Right hindlimb (tissue), 1 donor: ENCODE measurements at regions not wholly inside any gene's neighbourhood (a gene's known extent, or its start where the extent isn't known, plus 50 kb on each side); places are given as distances from the start of the nearest gene placed in this dataset.

Experiments
- DNase-seq: peaks from one replicate; pipeline ENCODE4 v3.0.0-alpha.2; 2018

- DNase-seq: no peak
Observed at GRCh38 chr5:96054311-96055030, 92.8 kb upstream of the ELL2 start.

DNA sequence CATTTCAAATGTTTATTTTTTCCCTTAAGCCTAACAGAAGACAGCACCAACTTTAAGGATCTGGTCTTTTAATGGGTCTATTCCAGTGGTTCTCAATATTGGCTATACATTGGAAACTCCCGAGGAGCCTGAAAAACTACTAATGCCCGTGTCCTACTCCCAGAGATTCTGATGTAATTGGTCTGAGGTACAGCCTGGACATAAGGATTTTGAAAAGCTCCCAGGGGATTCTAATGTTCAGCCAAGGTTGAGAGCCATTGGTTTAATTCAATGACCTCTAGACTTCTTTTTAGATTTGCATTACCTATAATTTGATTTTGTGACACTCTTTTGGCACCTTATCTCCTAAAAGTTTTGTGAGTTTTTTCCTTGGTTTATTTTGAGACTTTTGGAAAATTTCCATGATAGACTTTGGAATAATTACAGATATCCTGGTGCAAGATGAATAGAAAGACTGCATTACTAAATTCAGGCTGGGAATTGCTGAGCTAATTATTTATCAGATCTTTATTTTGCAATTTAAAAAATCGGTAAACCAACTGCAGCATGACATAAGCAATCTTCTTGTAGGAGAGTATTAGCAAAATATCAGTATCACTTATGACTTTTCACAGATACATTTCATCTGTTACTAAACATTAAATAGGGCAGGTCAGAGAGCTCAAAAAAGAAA is 91.5 kb upstream of the ELL2 start:
- DNase-seq: no peak

DNA sequence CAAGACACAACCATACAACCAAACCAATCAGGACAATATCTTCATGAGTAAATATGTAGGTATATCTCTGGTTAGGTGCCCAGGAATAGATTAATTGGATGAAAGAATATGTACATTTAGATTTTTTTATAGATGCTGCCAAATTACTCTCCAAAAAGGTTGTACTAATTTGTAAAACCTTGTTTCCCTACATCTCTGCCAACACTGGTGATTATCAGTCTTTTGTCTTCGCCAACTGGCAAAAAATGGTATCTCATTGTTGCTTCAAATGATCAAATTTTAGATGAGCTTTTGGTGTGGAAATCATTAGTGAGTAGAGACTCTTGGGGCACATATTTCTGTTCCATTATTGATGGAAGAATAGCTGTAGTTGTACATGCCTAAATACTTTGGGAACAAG is 90.7 kb upstream of the ELL2 start:
- DNase-seq: no peak

DNA sequence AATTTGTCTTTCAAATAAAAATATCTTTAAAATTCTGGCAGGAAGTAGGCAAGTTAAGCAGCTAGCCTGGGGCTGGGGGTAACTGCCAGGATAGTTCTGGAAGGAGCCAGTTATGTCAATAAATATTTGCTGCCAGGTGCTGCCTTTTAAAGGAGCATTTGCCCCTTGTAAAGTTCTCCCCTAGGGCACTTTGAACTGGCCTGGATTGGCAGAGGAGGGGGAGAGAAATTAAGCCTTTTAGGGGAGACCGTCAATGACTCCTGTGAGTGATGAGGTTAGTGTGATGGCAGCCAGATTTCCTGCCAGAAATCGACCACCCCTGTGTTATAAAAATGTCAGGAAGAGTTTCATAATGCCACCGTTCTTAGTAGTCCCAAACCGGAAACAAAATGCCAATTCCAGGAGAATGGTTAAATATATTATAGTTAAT is 89.8 kb upstream of the ELL2 start:
- DNase-seq: no peak

DNA sequence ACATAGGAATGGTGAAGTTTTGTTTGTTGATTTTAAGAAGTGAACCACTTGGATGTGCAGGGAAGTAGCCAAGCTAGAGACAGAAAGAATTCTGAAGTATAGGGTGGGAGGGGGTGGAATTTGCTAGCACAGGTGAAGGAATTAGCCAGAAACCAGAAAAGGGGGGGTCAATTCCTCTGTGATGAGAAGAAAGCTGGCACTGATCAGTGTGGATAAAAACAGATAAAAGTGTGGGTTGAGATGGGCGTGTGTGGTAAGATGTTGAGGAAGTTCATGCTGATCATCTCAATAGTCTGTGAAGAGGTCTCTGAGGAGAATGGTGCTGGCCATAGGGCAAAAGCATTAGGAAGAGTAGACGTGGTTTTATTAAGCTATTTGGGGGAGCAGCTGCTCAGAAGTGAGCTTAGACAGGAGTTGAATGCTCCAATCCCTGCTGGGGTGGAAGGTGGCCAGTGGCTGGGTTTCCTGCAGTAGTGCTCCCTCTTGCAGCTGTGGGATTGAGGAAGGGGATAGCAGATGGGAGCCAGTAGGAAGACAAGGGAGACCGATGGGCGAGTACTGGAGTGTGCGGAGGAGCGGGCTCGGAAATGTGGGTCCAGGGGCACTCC is 88.7 kb upstream of the ELL2 start:
- DNase-seq: no peak

GRCh38 chr5:96049398-96050272 is 88.0 kb upstream of the ELL2 start:
- no peak for DNase-seq

DNA sequence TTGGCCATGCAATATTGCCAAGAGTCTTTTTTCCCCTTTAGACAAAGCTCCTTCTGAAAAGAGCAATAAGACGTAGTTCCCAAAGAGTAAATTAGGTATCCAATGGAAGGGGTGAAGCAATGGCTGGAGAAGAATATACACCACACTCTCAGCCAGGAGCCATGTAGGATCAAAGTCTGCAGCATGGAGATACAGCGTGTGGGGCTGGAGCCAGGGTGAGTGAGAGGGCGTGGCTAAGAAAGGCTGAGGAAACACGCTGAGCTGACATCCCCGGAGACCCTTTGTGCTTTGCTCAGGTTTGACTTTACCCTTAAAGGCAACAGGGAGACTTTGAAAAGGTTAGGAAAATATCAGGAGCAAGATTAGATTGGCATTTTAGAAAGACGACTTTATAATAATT is 87.1 kb upstream of the ELL2 start:
- DNase-seq: no peak

- DNase-seq: no peak
Observed at GRCh38 chr5:96045888-96046287, 84.2 kb upstream of the ELL2 start.

GRCh38 chr5:96043446-96043845 is 81.8 kb upstream of the ELL2 start:
- no peak for DNase-seq

GRCh38 chr5:96037128-96037527 is 75.5 kb upstream of the ELL2 start:
- no peak for DNase-seq

DNA sequence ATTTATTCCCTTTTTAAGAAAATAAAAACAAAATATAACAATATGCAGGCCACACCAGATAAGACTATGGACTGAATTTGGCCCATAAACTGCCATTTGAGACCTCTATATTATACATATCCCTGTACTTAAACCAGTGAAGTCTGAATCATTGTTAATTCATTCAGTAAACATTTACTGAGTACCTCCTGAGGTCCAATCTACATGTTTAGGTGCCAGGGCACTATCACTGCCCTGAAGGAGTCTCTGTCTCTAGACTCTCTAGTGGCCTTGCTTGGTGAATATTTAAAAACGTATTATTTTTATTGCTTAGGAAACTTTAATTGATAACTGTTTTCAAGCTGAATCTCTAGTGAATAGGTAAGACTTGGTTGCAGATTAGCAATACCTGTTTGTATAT is 74.7 kb upstream of the ELL2 start:
- no peak for DNase-seq

GRCh38 chr5:96035796-96036195 is 74.1 kb upstream of the ELL2 start:
- DNase-seq: no peak

- no peak for DNase-seq
Observed at GRCh38 chr5:96033116-96033515, 71.5 kb upstream of the ELL2 start.

- DNase-seq: no peak
Observed at GRCh38 chr5:96031811-96032261, 70.2 kb upstream of the ELL2 start.

GRCh38 chr5:96031180-96031579 is 69.5 kb upstream of the ELL2 start:
- no peak for DNase-seq

DNA sequence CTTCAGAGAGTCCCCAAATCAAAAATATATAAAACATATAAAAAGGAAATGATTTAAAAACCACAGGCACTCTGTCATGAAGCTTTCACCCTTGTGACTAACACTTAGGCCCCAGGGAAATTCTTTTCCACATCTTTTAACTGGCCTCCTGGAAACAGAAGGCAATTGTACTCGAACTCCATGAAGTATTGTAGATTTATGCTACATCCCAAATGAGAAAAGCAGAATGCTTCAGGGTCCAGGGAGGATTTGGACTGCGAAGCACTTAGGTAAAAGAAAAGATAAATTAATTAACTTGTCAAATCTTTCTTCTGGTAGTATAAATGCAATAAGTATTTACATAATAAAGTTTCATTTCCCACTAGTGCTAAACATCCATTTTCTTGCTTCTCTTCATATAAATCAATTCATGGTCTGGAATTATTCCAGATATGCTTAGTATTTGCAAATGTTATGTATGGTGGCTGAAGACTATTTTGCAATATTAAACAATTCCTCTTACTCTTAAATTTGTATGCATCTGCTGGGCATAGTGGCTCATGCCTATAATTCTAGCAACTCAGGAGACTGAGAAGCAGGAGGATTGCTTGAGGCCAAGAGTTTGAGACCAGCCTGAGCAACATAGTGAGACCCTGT is 64.9 kb upstream of the ELL2 start:
- no peak for DNase-seq

- DNase-seq: no peak
Observed at GRCh38 chr5:96024683-96025475, 63.2 kb upstream of the ELL2 start.

GRCh38 chr5:96023518-96023917 is 61.9 kb upstream of the ELL2 start:
- no peak for DNase-seq

DNA sequence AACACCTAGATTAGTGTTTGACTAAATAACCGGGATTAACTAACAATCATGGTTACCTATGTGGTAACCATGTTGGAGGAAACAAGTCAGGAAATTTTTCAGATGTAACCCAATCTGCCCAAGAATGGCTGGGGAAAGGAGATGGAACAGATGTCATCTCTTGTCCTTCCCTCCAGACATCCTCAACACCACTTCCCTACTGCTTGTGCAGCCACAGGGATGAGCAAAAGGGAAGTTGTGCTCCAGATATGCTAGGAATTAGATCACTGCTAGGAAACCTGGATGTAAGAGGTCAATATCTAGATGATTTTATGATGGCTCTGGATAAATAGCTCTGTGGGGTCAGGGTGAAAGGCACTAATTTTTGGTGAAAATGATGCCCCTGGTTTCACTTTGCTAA is 61.3 kb upstream of the ELL2 start:
- no peak for DNase-seq

DNA sequence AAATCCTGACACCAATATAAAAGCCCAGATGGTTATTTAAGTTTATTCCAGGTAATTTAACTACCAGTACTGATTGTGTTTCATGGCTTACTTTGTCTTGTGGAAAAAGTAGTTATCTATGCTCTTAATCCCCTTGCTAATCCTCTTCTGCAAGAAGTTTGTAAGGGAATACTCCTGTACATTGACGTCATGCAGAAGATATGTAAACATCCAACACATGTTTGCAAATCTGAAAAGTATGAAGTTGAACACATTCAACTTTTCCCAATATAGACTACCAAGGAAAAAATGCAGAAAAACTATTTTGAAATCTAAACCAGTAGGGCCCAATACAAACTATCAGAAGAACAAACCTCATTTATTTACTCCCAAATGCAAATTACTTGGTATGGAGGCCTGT is 56.3 kb upstream of the ELL2 start:
- DNase-seq: no peak

DNA sequence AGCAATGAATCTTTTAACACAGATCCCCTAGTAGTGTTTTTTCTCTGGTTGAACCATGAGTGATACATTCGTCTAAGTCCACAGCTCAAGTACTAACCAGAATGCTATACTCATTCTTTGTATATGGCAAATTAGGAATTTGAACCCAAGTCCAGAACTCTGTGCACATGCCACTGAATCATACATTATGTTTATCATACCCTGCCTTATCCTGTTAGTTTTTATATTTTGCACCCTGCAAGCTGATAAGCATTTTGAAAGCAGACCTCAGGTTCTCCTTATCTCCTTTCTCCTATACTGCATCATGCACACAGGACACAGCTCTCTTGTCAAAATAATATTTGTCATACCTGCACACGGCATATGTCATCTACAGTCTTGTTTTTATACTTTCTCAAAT is 54.6 kb upstream of the ELL2 start:
- DNase-seq: no peak

- DNase-seq: no peak
Observed at GRCh38 chr5:96015709-96016108, 54.1 kb upstream of the ELL2 start.
